Endothelial cell (in vitro differentiated cells): ENCODE measurements at regions not wholly inside any gene's neighbourhood (a gene's known extent, or its start where the extent isn't known, plus 50 kb on each side); places are given as distances from the start of the nearest gene placed in this dataset.

ENCODE experiments used
- DNase-seq: peaks from one replicate; pipeline ENCODE4 v3.0.0; 2021; ENCODE audit warnings: low spot score
- H3K27ac Mint-ChIP-seq: one replicate; pipeline ENCODE4 v1.8.0; 2021; ENCODE audit warnings: mixed read lengths, inconsistent platforms; ENCODE audit not compliant: unreplicated experiment
- H3K27me3 Mint-ChIP-seq: one replicate; pipeline ENCODE4 v1.8.0; 2021; ENCODE audit warnings: mild to moderate bottlenecking, moderate library complexity, mixed read lengths, inconsistent platforms; ENCODE audit not compliant: unreplicated experiment
- H3K36me3 Mint-ChIP-seq: one replicate; pipeline ENCODE4 v1.8.0; 2021; ENCODE audit warnings: mild to moderate bottlenecking, low read depth, mixed read lengths, inconsistent platforms; ENCODE audit not compliant: unreplicated experiment
- H3K4me1 Mint-ChIP-seq: one replicate; pipeline ENCODE4 v1.8.0; 2021; ENCODE audit warnings: mild to moderate bottlenecking, mixed read lengths, inconsistent platforms; ENCODE audit not compliant: unreplicated experiment
- H3K4me3 Mint-ChIP-seq: one replicate; pipeline ENCODE4 v1.8.0; 2021; ENCODE audit warnings: mild to moderate bottlenecking, mixed read lengths, inconsistent platforms; ENCODE audit not compliant: unreplicated experiment
- H3K9me3 Mint-ChIP-seq: one replicate; pipeline ENCODE4 v1.8.0; 2021; ENCODE audit warnings: mixed read lengths, inconsistent platforms; ENCODE audit not compliant: unreplicated experiment
- TF ChIP-seq, protein P1 (sequence below): fragments of 200-600 bp; sonication (generic); IDR thresholded peaks from one replicate; pipeline ENCODE4 v1.5.0; 2021; ENCODE audit warnings: antibody characterized with exemption; ENCODE audit not compliant: unreplicated experiment

DNA sequence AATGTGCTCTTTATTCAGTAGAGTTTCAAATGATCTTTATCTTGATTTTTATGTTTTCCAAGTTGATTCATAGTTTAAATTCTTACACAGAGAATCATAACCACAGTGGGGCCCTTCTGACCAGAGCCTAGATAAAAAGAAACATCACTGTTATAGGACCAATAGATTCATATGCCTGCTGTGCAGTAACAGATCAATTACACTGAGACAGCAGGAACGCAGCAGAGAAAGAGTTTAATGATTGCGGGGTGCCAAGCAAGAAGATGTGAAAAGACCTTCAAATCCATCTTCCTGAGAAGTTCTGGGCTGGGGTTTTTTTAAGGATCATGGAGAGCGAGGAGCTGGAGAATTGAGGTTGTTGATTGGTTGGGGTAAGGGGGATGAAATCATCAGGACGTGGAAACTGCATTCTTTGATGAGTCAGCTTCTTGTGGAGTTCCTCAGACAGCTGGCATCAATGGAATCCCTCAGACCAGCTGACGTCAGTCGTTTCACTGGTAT, 346.6 kb downstream of the TBC1D4 start:
- Mint-ChIP-seq H3K4me1 (no peaks in the 10 kb centered on the region), H3K9me3 (no peaks in the 10 kb centered on the region), H3K36me3 (no peaks in the 10 kb centered on the region), H3K4me3 (no peak overlapping the region), H3K27me3 (no peaks in the 10 kb centered on the region), H3K27ac (no peak overlapping the region)
- no peak for DNase-seq
- TF ChIP-seq, protein P1, sequence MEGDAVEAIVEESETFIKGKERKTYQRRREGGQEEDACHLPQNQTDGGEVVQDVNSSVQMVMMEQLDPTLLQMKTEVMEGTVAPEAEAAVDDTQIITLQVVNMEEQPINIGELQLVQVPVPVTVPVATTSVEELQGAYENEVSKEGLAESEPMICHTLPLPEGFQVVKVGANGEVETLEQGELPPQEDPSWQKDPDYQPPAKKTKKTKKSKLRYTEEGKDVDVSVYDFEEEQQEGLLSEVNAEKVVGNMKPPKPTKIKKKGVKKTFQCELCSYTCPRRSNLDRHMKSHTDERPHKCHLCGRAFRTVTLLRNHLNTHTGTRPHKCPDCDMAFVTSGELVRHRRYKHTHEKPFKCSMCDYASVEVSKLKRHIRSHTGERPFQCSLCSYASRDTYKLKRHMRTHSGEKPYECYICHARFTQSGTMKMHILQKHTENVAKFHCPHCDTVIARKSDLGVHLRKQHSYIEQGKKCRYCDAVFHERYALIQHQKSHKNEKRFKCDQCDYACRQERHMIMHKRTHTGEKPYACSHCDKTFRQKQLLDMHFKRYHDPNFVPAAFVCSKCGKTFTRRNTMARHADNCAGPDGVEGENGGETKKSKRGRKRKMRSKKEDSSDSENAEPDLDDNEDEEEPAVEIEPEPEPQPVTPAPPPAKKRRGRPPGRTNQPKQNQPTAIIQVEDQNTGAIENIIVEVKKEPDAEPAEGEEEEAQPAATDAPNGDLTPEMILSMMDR: no peak

DNA sequence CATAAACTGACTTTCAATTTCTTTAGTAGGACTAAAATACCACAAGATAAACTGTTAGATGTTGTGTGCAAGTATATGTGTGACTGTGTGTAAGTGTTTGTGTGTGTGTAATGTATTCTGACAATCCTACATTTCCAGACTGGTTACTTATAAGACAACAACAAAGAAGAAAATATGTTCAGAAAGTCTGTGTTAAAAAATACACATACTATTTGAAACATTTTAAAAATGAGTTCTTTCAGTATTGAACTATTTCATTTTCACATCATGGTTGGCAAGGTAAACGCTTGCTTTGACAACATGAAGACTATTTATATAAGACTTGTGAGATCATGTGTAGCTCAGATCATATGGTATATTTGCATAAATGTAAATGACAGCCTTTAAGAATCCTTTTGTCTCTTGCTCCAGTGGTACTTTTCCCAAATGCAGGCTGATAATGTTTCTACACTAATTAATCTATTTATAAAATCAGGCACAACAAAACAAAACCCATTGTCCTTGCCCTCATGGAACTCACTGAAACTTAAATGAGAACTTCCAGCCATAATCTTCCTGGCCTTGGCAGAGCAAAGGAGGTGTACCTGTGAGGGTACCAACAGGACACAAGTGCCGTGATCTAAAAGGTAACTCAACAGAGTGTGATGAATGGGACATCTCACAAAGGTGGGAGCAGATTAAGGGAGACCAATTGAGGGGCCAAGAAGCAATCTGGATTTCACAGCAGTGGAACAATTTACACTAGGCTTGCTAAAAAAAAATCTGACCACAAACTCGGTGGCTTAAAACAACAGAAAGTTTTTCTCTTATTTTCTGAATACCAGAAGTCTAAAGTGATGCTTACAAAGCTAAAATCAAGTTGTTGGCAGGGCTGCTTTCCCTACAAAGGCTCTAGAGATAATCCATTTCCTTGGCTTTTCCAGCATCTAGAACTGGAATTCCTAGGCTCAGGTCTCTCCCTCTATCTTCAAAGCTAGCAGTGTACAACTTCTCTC, 349.0 kb downstream of the TBC1D4 start:
- TF ChIP-seq, protein P1: no peak
- Mint-ChIP-seq H3K36me3 (no peaks in the 10 kb centered on the region), H3K27me3 (peaks cover 2% of the 10 kb centered on the region), H3K27ac (no peak overlapping the region), H3K9me3 (no peaks in the 10 kb centered on the region), H3K4me1 (no peaks in the 10 kb centered on the region), H3K4me3 (no peak overlapping the region)
- DNase-seq: no peak

DNA sequence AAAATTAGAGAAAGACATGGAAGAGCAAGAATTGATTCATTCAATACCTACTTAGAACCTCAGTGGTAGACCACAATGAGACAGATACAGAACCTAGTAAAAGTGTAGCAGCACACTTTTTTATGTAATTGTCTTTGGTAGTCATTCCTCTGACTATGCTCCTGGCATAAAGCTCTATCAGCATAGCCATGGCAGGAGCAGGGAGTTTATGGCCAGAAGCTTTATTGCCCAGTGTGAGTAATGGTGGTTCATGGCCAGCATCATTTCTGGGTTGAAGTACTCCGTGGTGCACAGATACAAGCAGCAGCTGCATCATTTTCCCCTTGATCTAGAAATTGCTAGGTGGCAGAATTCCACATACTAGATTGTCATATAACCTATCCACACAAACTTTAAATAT, 352.6 kb downstream of the TBC1D4 start:
- TF ChIP-seq, protein P1: no peak
- Mint-ChIP-seq H3K4me3 (no peak overlapping the region), H3K9me3 (no peaks in the 10 kb centered on the region), H3K27me3 (peaks cover 2% of the 10 kb centered on the region), H3K27ac (no peak overlapping the region), H3K4me1 (no peaks in the 10 kb centered on the region), H3K36me3 (no peaks in the 10 kb centered on the region)
- DNase-seq: no peak

DNA sequence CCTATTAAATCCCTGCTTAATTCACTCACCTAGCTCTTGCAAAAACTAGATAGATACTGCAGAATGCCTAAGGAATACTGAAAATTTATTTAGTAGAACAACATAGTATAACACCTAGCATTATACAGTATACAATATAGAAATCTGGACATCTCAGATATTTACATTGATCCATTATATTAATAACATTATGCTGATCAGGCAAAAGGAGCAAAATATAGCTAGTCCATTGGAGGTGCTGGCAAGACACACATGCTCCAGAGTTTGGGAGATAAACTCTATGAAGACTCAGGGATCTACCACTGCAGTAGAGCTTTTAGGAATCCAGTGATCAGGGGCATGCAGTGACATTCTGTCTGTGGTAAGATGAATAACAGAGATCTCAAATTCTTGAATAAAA, 357.6 kb downstream of the TBC1D4 start:
- no peak for DNase-seq
- no peak overlapping the region for H3K27ac Mint-ChIP-seq
- TF ChIP-seq, protein P1: no peak
- peaks cover 3% of the 10 kb centered on the region for H3K27me3 Mint-ChIP-seq
- no peaks in the 10 kb centered on the region for H3K9me3 Mint-ChIP-seq
- no peaks in the 10 kb centered on the region for H3K4me1 Mint-ChIP-seq
- no peak overlapping the region for H3K4me3 Mint-ChIP-seq
- H3K36me3 Mint-ChIP-seq: no peaks in the 10 kb centered on the region

DNA sequence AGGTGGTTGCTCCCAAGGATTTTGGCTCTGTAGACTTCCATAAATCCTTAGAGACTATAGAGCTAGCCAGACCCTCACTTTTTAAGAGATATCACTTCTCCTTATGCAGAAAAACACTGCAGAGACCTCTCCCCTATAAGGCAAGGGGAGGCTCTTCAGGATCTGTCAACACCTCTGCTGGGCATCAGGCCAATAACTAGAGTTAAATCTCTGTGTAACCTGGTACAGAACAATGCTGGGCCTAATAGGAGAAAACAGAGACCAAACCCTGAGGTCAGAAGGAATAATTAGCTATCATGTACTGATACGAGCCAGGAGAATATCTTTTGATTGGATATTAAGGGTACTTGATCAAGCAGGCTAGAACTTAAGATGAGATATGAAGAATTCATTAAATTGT, 358.5 kb downstream of the TBC1D4 start:
- no peaks in the 10 kb centered on the region for H3K4me1 Mint-ChIP-seq

More for the DNA sequence above, 358.5 kb downstream of the TBC1D4 start:
- Mint-ChIP-seq H3K27me3 (peaks cover 3% of the 10 kb centered on the region), H3K27ac (no peak overlapping the region), H3K9me3 (no peaks in the 10 kb centered on the region), H3K4me3 (no peak overlapping the region), H3K36me3 (no peaks in the 10 kb centered on the region)
- TF ChIP-seq, protein P1: no peak
- DNase-seq: no peak
